Colonic mucosa (tissue), 4 donors: ENCODE measurements at regions not wholly inside any gene's neighbourhood (a gene's known extent, or its start where the extent isn't known, plus 50 kb on each side); places are given as distances from the start of the nearest gene placed in this dataset.

Experiments used
- DNase-seq: peaks from one replicate; pipeline ENCODE4 v3.0.0-alpha.2; 2020
- H3K27ac ChIP-seq: fragments of 200-600 bp; one replicate; pipeline ENCODE4 v1.8.0; 2021
- H3K27me3 ChIP-seq: fragments of 200-600 bp; one replicate; pipeline ENCODE4 v1.8.0; 2021
- H3K36me3 ChIP-seq: fragments of 200-600 bp; one replicate; pipeline ENCODE4 v1.8.0; 2021
- H3K4me1 ChIP-seq: fragments of 200-600 bp; one replicate; pipeline ENCODE4 v1.8.0; 2021; ENCODE audit warnings: mild to moderate bottlenecking
- H3K4me3 ChIP-seq: fragments of 200-600 bp; one replicate; pipeline ENCODE4 v1.8.0; 2021
- H3K9ac ChIP-seq, 2 donors: one replicate each; pipeline ENCODE4 v1.7.0; 2013; ENCODE audit warnings: control low read depth in 2 of 2, low read depth in 2 of 2, low read length in 2 of 2
- H3K9me3 ChIP-seq: fragments of 200-600 bp; one replicate; pipeline ENCODE4 v1.8.0; 2021
- intact Hi-C: fragments of 100-400 bp; cut with DNase I; formaldehyde crosslinking; loops from one replicate; pipeline ENCODE4 v1.14.1; 2022
- TF ChIP-seq, protein P1 (sequence below): fragments of 200-600 bp; IDR thresholded peaks from one replicate; pipeline ENCODE4 v1.8.0; 2022; ENCODE audit warnings: antibody characterized with exemption, mild to moderate bottlenecking
- donor health status: healthy.
- donor health status: DM: no; HTN: no; CAD: no.
- donor health status: DM: no; HTN: no; CAD: no.

DNA sequence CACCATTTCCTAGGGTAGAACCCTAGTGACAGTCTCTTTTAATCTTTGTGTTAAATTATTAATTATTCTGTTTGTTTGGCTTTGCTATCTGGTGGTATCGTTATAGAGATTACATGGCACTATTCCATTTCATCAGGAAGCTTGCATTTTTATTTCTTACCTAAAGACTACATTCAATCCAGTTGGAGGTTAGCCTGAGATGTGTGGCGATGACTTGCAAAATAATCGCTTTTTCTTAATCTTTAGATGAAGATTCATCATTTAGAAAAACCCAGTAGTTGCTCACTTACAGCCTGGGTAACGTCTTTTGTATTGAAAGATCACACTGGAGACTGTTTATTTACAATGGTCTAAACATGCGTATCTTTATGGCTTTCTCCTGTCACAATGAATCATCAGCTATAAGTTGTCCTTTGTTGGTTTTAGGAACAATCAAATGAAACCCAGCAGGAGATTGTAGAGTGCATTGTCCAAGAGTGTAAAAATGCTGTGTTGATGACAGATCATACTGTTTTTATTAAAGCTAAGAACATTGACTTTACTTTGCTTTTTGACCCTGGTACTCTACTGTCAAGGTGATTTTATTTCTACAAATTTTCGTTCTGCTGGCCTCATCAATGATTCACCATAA is 281.7 kb upstream of the PITX2 start:
- no peak overlapping the region for H3K4me3 ChIP-seq
- TF ChIP-seq, protein P1, sequence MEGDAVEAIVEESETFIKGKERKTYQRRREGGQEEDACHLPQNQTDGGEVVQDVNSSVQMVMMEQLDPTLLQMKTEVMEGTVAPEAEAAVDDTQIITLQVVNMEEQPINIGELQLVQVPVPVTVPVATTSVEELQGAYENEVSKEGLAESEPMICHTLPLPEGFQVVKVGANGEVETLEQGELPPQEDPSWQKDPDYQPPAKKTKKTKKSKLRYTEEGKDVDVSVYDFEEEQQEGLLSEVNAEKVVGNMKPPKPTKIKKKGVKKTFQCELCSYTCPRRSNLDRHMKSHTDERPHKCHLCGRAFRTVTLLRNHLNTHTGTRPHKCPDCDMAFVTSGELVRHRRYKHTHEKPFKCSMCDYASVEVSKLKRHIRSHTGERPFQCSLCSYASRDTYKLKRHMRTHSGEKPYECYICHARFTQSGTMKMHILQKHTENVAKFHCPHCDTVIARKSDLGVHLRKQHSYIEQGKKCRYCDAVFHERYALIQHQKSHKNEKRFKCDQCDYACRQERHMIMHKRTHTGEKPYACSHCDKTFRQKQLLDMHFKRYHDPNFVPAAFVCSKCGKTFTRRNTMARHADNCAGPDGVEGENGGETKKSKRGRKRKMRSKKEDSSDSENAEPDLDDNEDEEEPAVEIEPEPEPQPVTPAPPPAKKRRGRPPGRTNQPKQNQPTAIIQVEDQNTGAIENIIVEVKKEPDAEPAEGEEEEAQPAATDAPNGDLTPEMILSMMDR: no peak
- H3K4me1 ChIP-seq: no peaks in the 10 kb centered on the region
- intact Hi-C loops: no loop called here
- H3K27me3 ChIP-seq: no peaks in the 10 kb centered on the region
- no peaks in the 10 kb centered on the region for H3K36me3 ChIP-seq
- DNase-seq: no peak
- no peaks in the 10 kb centered on the region for H3K9me3 ChIP-seq
- H3K27ac ChIP-seq: no peak overlapping the region
- H3K9ac ChIP-seq: no peak overlapping the region

DNA sequence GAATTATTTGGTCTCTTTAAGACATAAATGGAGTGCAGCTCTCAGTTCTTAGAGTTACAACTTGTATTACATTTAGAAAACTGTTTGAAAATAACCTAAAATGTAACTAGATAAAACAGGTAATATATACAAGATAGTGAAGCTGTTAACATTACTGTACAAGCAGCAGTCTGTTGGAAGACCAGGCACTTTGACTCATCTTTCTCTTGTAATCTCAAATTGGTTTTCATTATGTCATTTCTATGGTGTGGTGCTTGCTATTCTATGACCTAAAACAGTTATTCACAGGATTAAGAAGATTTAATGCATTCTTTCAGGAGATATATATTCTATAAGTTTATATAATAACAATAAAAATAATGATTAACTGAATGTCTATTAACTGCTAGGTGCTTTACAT is 282.5 kb upstream of the PITX2 start:
- H3K9ac ChIP-seq: no peak overlapping the region
- H3K4me3 ChIP-seq: no peak overlapping the region
- TF ChIP-seq, protein P1: no peak
- no peaks in the 10 kb centered on the region for H3K27me3 ChIP-seq
- no peak for DNase-seq
- no peak overlapping the region for H3K27ac ChIP-seq
- H3K4me1 ChIP-seq: no peaks in the 10 kb centered on the region
- H3K9me3 ChIP-seq: no peaks in the 10 kb centered on the region
- no peaks in the 10 kb centered on the region for H3K36me3 ChIP-seq
- intact Hi-C loops: no loop called here

DNA sequence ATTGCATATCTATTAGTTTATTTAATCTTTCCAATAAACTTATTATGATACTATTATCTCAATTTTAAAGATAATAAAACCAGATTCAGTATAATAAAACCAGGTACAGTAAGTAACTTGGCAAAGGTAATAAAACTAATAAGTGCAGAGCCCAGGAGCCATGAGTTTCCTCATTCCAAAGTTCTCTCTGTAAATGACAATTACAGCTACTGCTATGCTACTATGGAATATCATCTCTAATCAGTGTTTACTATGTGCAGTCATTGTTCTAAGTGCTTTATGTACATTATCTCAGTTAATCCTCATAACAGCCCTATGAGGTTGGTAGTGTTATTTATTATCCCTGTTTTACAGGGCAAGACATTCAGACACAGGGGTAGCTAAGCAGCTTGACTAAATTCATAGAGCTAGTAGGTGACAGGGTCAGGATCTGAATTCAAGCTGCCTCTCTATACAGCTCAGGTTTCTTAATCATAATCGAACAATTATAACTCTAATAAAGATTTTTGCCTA is 285.0 kb upstream of the PITX2 start:
- Histone ChIP-seq H3K27ac (no peak overlapping the region), H3K4me1 (no peaks in the 10 kb centered on the region), H3K9me3 (no peaks in the 10 kb centered on the region), H3K27me3 (no peaks in the 10 kb centered on the region), H3K9ac (no peak overlapping the region), H3K36me3 (no peaks in the 10 kb centered on the region), H3K4me3 (no peak overlapping the region)
- intact Hi-C loops: no loop called here
- TF ChIP-seq, protein P1: no peak
- DNase-seq: no peak

DNA sequence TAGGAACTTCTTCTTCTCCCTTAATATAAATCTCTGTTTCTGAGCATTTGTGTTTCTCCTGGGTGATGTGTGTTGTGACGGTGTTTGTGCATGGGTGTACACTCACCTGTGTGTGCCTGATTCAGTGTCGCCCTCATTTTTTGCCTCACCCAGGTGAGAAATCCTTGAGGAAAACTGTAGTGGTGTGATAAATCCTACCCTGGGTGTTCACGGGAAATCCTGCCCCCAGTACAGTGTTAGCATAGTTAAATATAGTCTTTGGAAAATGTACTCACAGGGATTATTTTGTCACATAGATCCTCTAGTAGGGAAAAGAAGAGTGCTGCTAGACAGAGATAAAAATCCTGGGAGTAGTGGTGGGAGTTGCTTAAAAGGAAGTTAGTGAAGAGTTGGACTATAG is 291.9 kb upstream of the PITX2 start:
- no peak overlapping the region for H3K27ac ChIP-seq
- TF ChIP-seq, protein P1: no peak
- peaks cover 4% of the 10 kb centered on the region for H3K4me1 ChIP-seq
- no peaks in the 10 kb centered on the region for H3K9me3 ChIP-seq
- no peak for DNase-seq
- no peak overlapping the region for H3K4me3 ChIP-seq
- no peaks in the 10 kb centered on the region for H3K27me3 ChIP-seq
- no peaks in the 10 kb centered on the region for H3K36me3 ChIP-seq
- intact Hi-C loops: no loop called here
- H3K9ac ChIP-seq: no peak overlapping the region

DNA sequence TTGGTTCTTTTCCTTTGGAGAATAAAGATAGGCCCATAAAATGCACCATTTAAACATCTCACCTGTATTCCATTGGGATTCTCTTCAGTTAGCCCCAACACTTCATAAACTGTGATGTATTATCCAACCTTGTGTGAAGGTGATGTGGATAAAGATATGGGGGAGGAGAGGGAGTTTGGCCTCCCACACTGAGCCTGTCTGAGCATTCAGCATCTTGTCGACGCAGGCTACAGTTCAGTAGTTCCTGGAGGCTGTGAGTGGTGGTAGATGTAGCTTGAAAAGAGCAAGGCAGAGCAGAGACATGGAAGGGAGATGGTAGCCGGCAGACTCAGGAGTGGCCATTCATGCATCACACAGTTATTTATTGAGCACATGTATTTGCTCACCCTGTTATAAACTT is 292.4 kb upstream of the PITX2 start:
- DNase-seq: no peak
- TF ChIP-seq, protein P1: no peak

More for the DNA sequence above, 292.4 kb upstream of the PITX2 start:
- H3K27ac ChIP-seq: no peak overlapping the region
- peaks cover 4% of the 10 kb centered on the region for H3K4me1 ChIP-seq
- no peaks in the 10 kb centered on the region for H3K27me3 ChIP-seq
- no peak overlapping the region for H3K4me3 ChIP-seq
- H3K9me3 ChIP-seq: no peaks in the 10 kb centered on the region
- H3K36me3 ChIP-seq: no peaks in the 10 kb centered on the region
- intact Hi-C loops: no loop called here
- no peak overlapping the region for H3K9ac ChIP-seq
